CD4-positive, alpha-beta T cell (primary cell): ENCODE measurements at regions not wholly inside any gene's neighbourhood (a gene's known extent, or its start where the extent isn't known, plus 50 kb on each side); places are given as distances from the start of the nearest gene placed in this dataset.
A peak's percentile ranks its signal among the peaks of the same experiment; 100 is the strongest.
"Not testable (repeated sequence)": the region's sequence is repeated elsewhere in the genome, so short reads cannot be mapped to it uniquely, and the experiment has no call there.

Source experiments
- ATAC-seq: fragments of 200-7000 bp; cut with Tn5 transposase; one replicate; pipeline ENCODE4 v1.10.0; 2022; ENCODE audit warnings: mild to moderate bottlenecking; ENCODE audit not compliant: poor library complexity
- CTCF ChIA-PET: fragments of 350-600 bp; sonication (Branson Sonifier 250); formaldehyde crosslinking; loops from one replicate; lab custom pipeline; 2021; ENCODE audit warnings: antibody characterized with exemption, inconsistent platforms; lab: Charles Lee
- POLR2A ChIA-PET: fragments of 350-600 bp; sonication (Branson Sonifier 250); formaldehyde crosslinking; loops from one replicate; lab custom pipeline; 2021; ENCODE audit warnings: antibody characterized with exemption, inconsistent platforms; lab: Charles Lee
- DNase-seq, 14 experiments: peaks; one replicate each; pipeline ENCODE4 v3.0.0-alpha.2; 2013 to 2020; ENCODE audit warnings: mixed read lengths in 2 of 14
- H3K27ac ChIP-seq, 2 donors: one replicate each; pipeline versions ENCODE4 v1.5.1 to v1.7.0; 2013; ENCODE audit warnings: low read length in 2 of 2, low read depth in 1 of 2, mild to moderate bottlenecking in 1 of 2
- H3K27me3 ChIP-seq, 2 experiments: 1 replicate in 1 of 2; 2 replicates in 1 of 2; pipeline versions ENCODE4 v1.6.1 to v1.7.0; 2013; ENCODE audit warnings: low read length in 2 of 2, control low read depth in 1 of 2, mild to moderate bottlenecking in 1 of 2, moderate library complexity in 1 of 2; ENCODE audit not compliant: insufficient read depth in 2 of 2, control insufficient read depth in 1 of 2
- H3K36me3 ChIP-seq: one replicate; pipeline ENCODE4 v1.6.1; 2013; ENCODE audit warnings: low read length, control low read depth; ENCODE audit not compliant: insufficient read depth
- H3K4me1 ChIP-seq: one replicate; pipeline ENCODE4 v1.6.1; 2013; ENCODE audit warnings: low read length, control low read depth; ENCODE audit not compliant: insufficient read depth
- H3K4me3 ChIP-seq: one replicate; pipeline ENCODE4 v1.5.1; 2013; ENCODE audit warnings: mild to moderate bottlenecking, low read length, moderate library complexity
- H3K9me3 ChIP-seq, 2 experiments: 1 replicate in 1 of 2; 2 replicates in 1 of 2; pipeline versions ENCODE4 v1.6.1 to v1.7.0; 2013; ENCODE audit warnings: low read length in 2 of 2, mild to moderate bottlenecking in 2 of 2, control low read depth in 1 of 2, moderate library complexity in 1 of 2; ENCODE audit not compliant: control insufficient read depth in 1 of 2, insufficient read depth in 1 of 2
- H3K27ac Mint-ChIP-seq: one replicate; pipeline ENCODE4 v1.8.0; 2020; ENCODE audit warnings: mixed read lengths
- H3K27me3 Mint-ChIP-seq: one replicate; pipeline ENCODE4 v1.8.0; 2021; ENCODE audit warnings: mixed read lengths
- H3K36me3 Mint-ChIP-seq: one replicate; pipeline ENCODE4 v1.8.0; 2021; ENCODE audit warnings: low read depth, mixed read lengths
- H3K4me1 Mint-ChIP-seq: one replicate; pipeline ENCODE4 v1.8.0; 2021; ENCODE audit warnings: low read depth, mixed read lengths
- H3K4me3 Mint-ChIP-seq: one replicate; pipeline ENCODE4 v1.8.0; 2020; ENCODE audit warnings: mild to moderate bottlenecking, mixed read lengths
- H3K9me3 Mint-ChIP-seq: one replicate; pipeline ENCODE4 v1.8.0; 2020; ENCODE audit warnings: mixed read lengths
- intact Hi-C, 2 experiments: fragments of 100-400 bp; cut with DNase I in 1 of 2; cut with micrococcal nuclease in 1 of 2; formaldehyde crosslinking; loops; one replicate each; pipeline versions ENCODE4 v1.15.1 to v1.9.0; 2023 to 2025; cut with DNase I, micrococcal nuclease
- TF ChIP-seq, protein P1 (sequence below): fragments of 200-600 bp; IDR thresholded peaks from one replicate; pipeline ENCODE4 v1.8.0; 2022; ENCODE audit warnings: antibody characterized with exemption, mild to moderate bottlenecking

DNA sequence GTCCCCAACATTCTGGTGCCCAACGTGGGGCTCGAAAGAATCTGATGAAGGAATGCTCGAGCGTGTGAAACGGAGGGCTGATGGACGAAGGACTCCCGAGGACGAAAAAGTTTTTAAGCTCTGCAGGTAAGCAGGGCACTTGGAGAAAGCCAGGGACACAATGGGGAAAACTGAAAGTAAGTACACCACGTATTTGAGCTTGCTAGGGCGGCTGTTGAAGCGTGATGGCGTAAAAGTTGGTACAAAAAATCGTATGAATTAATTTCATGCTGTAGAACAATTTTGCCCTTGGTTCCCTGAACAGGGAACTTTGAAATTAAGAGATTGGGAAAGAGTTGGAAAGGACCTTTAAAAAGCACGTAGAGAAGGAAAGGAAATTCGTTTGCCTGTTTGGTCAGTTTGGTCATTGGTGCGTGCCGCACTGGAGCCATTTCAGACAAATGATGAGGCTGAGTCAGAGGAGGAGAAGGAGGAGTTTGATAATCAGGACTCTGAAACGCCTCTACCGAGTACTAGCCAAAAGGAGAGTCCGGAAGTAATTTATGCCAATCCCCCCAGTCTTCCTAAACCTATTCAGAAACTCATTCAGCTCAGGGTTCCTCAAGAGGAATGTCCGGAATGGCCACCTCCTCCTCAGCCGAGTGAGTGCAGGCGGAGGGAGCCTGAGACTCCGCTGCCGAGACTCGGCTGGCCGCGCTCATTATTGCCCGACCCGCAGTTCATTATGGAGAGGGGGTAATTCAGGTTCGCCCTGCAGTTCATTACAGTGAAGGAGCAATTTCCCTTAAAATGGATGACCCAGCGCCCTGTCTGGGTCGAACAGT is 59.2 kb upstream of the PRSS16 start:
- peak; percentile 80 for ATAC-seq
- Histone ChIP-seq H3K36me3 (no peaks in the 10 kb centered on the region), H3K4me3 (peak overlapping the region; percentile 66), H3K27me3 (no peaks in the 10 kb centered on the region), H3K27ac (no peak overlapping the region), H3K9me3 (no peaks in the 10 kb centered on the region), H3K4me1 (peaks cover 18% of the 10 kb centered on the region)
- TF ChIP-seq, protein P1, sequence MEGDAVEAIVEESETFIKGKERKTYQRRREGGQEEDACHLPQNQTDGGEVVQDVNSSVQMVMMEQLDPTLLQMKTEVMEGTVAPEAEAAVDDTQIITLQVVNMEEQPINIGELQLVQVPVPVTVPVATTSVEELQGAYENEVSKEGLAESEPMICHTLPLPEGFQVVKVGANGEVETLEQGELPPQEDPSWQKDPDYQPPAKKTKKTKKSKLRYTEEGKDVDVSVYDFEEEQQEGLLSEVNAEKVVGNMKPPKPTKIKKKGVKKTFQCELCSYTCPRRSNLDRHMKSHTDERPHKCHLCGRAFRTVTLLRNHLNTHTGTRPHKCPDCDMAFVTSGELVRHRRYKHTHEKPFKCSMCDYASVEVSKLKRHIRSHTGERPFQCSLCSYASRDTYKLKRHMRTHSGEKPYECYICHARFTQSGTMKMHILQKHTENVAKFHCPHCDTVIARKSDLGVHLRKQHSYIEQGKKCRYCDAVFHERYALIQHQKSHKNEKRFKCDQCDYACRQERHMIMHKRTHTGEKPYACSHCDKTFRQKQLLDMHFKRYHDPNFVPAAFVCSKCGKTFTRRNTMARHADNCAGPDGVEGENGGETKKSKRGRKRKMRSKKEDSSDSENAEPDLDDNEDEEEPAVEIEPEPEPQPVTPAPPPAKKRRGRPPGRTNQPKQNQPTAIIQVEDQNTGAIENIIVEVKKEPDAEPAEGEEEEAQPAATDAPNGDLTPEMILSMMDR, result no peak
- DNase-seq, result peak in 5 of 14 experiments; percentile 32 to 64 (median 59)
- POLR2A ChIA-PET, result interaction anchor here (0.6 to 1.9 kb wide), 5 partner anchors 11 to 705 kb away, joined by 3 to 11 read pairs (median 4); a partner anchor contains a TSS
- H3K4me3 Mint-ChIP-seq, result peak overlapping the region; percentile 88
- intact Hi-C loops, result loop anchor here in 1 of 2 experiments (1.0 to 5.0 kb wide), 4 partner anchors 124 to 707 kb away; partner anchors contain the start of gene POM121L2
- no peaks in the 10 kb centered on the region for H3K9me3 Mint-ChIP-seq
- CTCF ChIA-PET, result interaction anchor here (0.8 to 1.7 kb wide), 3 partner anchors 11 to 564 kb away, joined by 3 to 6 read pairs (median 4); no protein-coding TSS in a partner anchor
- peaks cover 9% of the 10 kb centered on the region for H3K27me3 Mint-ChIP-seq
- peak overlapping the region; percentile 3 for H3K27ac Mint-ChIP-seq
- no peaks in the 10 kb centered on the region for H3K36me3 Mint-ChIP-seq
- H3K4me1 Mint-ChIP-seq, result peaks cover 13% of the 10 kb centered on the region

DNA sequence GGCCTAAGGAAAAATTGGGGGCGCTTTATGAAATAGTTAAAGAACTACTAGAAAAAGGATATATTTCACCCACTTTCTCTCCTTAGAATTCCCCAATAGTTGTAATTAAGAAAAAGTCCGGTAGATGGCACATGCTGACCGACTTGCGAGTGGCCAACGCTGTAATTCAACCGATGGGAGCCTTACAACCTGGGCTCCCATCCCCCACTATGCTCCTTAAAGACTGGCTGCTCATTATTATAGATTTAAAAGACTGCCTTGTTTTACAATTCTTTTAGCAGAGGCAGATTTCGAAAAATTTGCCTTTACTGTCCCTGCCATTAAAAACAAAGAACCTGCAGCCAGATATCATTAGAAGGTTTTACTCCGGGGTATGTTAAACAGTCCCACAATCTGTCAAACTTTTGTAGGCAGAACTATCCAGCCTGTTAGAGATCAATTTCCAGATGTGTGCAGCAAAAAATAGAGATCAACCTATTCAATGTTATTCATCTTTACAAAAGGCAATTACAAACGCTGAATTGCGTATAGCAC is 58.5 kb upstream of the PRSS16 start:
- Mint-ChIP-seq H3K27ac (peak overlapping the region; percentile 3), H3K36me3 (no peaks in the 10 kb centered on the region), H3K4me3 (peak overlapping the region; percentile 88), H3K9me3 (no peaks in the 10 kb centered on the region), H3K4me1 (peaks cover 13% of the 10 kb centered on the region), H3K27me3 (peaks cover 9% of the 10 kb centered on the region)
- CTCF ChIA-PET, result interaction anchor here (0.8 to 1.0 kb wide), 2 partner anchors 12 to 502 kb away, joined by 3 to 4 read pairs; no protein-coding TSS in a partner anchor
- intact Hi-C loops, result loop anchor here in 1 of 2 experiments (1.0 to 5.0 kb wide), 4 partner anchors 123 to 706 kb away; partner anchors contain the start of gene POM121L2
- DNase-seq (peak in 9 of 14 experiments; percentile 28 to 86 (median 39)), ATAC-seq (peak; percentile 85)
- POLR2A ChIA-PET, result interaction anchor here (1.4 to 1.9 kb wide), 3 partner anchors 11 to 704 kb away, joined by 4 to 11 read pairs (median 9); a partner anchor contains a TSS
- Histone ChIP-seq H3K4me1 (peaks cover 18% of the 10 kb centered on the region), H3K27ac (no peak overlapping the region), H3K9me3 (no peaks in the 10 kb centered on the region), H3K4me3 (peak overlapping the region; percentile 66), H3K36me3 (no peaks in the 10 kb centered on the region), H3K27me3 (no peaks in the 10 kb centered on the region)
- TF ChIP-seq, protein P1, result peak; percentile 85

- Histone ChIP-seq H3K4me1 (peaks cover 18% of the 10 kb centered on the region), H3K4me3 (no peak overlapping the region), H3K27me3 (no peaks in the 10 kb centered on the region), H3K36me3 (no peaks in the 10 kb centered on the region), H3K9me3 (no peaks in the 10 kb centered on the region), H3K27ac (no peak overlapping the region)
- TF ChIP-seq, protein P1, result no peak
- ATAC-seq, result no peak
- Mint-ChIP-seq H3K4me3 (no peak overlapping the region), H3K9me3 (no peaks in the 10 kb centered on the region), H3K27me3 (peaks cover 9% of the 10 kb centered on the region), H3K27ac (no peak overlapping the region), H3K4me1 (peaks cover 13% of the 10 kb centered on the region), H3K36me3 (no peaks in the 10 kb centered on the region)
- ChIA-PET POLR2A (no interaction called here), CTCF (no interaction called here)
- intact Hi-C loops, result no loop called here
- no peak for DNase-seq
Measured at GRCh38 chr6:27190126-27190525, 57.4 kb upstream of the PRSS16 start.

DNA sequence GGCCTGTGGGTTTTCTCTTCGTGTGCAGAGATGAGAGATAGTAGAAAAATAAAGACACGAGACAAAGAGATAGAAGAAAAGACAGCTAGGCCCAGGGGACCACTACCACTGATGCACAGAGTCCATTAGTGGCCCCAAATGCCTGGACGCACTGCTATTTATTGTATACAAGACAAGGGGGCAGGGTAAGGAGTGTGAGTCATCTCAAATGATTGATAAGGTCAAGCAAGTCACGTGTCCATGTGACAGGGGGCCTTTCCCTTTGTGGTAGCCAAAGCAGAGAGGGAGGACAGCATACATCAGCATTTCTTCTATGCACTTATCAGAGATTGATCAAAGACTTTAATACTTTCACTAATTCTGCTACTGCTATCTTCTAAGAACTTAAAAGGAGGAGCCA is 53.0 kb upstream of the PRSS16 start:
- intact Hi-C loops, H3K9me3 Mint-ChIP-seq, H3K27ac ChIP-seq, H3K4me3 ChIP-seq, H3K4me1 Mint-ChIP-seq, H3K4me1 ChIP-seq, DNase-seq, H3K36me3 Mint-ChIP-seq, H3K4me3 Mint-ChIP-seq, POLR2A ChIA-PET, H3K27me3 ChIP-seq, CTCF ChIA-PET, H3K9me3 ChIP-seq, H3K36me3 ChIP-seq, H3K27ac Mint-ChIP-seq, ATAC-seq: not testable (repeated sequence)
- H3K27me3 Mint-ChIP-seq, result peaks cover 11% of the 10 kb centered on the region

GRCh38 chr6:27195547-27195946 is 52.0 kb upstream of the PRSS16 start:
- intact Hi-C loops, H3K4me3 Mint-ChIP-seq: not testable (repeated sequence)

More at GRCh38 chr6:27195547-27195946, 52.0 kb upstream of the PRSS16 start:
- H3K9me3 ChIP-seq, DNase-seq, H3K9me3 Mint-ChIP-seq, H3K4me3 ChIP-seq, H3K36me3 ChIP-seq, H3K4me1 ChIP-seq, H3K4me1 Mint-ChIP-seq, H3K27ac ChIP-seq, POLR2A ChIA-PET, H3K27ac Mint-ChIP-seq, CTCF ChIA-PET, ATAC-seq, H3K27me3 ChIP-seq, H3K36me3 Mint-ChIP-seq: not testable (repeated sequence)
- H3K27me3 Mint-ChIP-seq, result peaks cover 18% of the 10 kb centered on the region
